HFFc6 (cell line): ENCODE measurements at regions not wholly inside any gene's neighbourhood (a gene's known extent, or its start where the extent isn't known, plus 50 kb on each side); places are given as distances from the start of the nearest gene placed in this dataset.

ENCODE experiments used
- DNase-seq: peaks from one replicate; pipeline ENCODE4 v3.0.0-alpha.2; 2018
- H3K27ac Mint-ChIP-seq: 2 replicates; pipeline ENCODE4 v1.8.0; 2020; ENCODE audit warnings: mild to moderate bottlenecking, mixed read lengths
- H3K27me3 Mint-ChIP-seq: 2 replicates; pipeline ENCODE4 v1.8.0; 2021; ENCODE audit warnings: mild to moderate bottlenecking, moderate library complexity, mixed read lengths; ENCODE audit not compliant: insufficient read depth
- H3K36me3 Mint-ChIP-seq: 2 replicates; pipeline ENCODE4 v1.8.0; 2021; ENCODE audit warnings: low read depth, mixed read lengths
- H3K4me1 Mint-ChIP-seq: 2 replicates; pipeline ENCODE4 v1.8.0; 2020; ENCODE audit warnings: low read depth, mixed read lengths
- H3K4me3 Mint-ChIP-seq: 2 replicates; pipeline ENCODE4 v1.8.0; 2020; ENCODE audit warnings: mild to moderate bottlenecking, moderate library complexity, mixed read lengths
- H3K9me3 Mint-ChIP-seq: 2 replicates; pipeline ENCODE4 v1.8.0; 2020; ENCODE audit warnings: mild to moderate bottlenecking, mixed read lengths
- TF ChIP-seq, protein P1 (sequence below): fragments of 200-600 bp; sonication (generic); IDR thresholded peaks from 2 replicates; pipeline ENCODE4 v1.5.0; 2021; ENCODE audit warnings: antibody characterized with exemption, mild to moderate bottlenecking

DNA sequence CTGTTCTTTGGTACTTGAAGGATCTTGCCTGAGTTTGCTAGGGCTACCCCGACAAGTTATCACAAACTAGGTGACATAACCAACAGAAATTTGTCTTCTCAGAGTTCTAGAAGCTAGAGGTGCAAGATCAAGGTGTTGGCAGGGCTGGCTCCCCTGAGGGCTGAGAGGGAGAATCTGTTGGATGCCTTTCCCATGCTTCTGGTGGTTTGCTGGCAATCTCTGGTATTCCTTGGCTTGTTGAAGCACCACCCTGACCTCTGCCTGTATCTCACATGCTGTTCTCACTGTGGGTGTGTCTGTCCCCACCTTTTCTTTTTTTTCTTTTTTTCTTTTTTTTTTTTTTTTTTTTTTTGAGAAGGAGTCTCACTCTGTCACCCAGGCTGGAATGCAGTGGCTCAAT, 81.2 kb downstream of the VCPKMT start:
- peaks cover 3% of the 10 kb centered on the region; the same call in 1 of the 2 replicates for H3K9me3 Mint-ChIP-seq
- H3K27ac Mint-ChIP-seq, result no peak overlapping the region
- peaks cover 4% of the 10 kb centered on the region for H3K27me3 Mint-ChIP-seq
- no peak for DNase-seq
- H3K4me3 Mint-ChIP-seq, result no peak overlapping the region
- TF ChIP-seq, protein P1, sequence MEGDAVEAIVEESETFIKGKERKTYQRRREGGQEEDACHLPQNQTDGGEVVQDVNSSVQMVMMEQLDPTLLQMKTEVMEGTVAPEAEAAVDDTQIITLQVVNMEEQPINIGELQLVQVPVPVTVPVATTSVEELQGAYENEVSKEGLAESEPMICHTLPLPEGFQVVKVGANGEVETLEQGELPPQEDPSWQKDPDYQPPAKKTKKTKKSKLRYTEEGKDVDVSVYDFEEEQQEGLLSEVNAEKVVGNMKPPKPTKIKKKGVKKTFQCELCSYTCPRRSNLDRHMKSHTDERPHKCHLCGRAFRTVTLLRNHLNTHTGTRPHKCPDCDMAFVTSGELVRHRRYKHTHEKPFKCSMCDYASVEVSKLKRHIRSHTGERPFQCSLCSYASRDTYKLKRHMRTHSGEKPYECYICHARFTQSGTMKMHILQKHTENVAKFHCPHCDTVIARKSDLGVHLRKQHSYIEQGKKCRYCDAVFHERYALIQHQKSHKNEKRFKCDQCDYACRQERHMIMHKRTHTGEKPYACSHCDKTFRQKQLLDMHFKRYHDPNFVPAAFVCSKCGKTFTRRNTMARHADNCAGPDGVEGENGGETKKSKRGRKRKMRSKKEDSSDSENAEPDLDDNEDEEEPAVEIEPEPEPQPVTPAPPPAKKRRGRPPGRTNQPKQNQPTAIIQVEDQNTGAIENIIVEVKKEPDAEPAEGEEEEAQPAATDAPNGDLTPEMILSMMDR, result no peak
- H3K4me1 Mint-ChIP-seq, result peaks cover 46% of the 10 kb centered on the region
- peaks cover 4% of the 10 kb centered on the region for H3K36me3 Mint-ChIP-seq

DNA sequence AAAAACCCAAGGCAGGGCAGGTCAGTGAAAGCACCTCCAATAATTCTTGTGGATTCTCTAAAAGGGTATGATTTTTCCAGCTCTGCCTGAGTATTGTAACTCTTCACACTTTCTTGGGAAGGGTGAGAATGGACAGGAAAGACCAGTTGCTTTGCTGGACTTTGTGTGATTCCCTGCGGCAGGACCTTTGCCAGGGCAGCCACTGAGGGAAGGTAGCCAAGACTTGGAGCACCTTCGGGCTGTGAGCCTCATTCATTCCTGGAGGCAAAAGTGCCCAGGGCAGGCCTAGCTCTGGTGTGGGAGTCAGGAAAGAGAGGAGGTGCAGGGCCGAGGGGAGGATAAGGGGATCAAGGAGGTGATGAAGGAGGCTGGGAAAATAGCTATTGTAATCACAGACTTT, 80.2 kb downstream of the VCPKMT start:
- Mint-ChIP-seq H3K4me3 (no peak overlapping the region), H3K27ac (no peak overlapping the region), H3K36me3 (peaks cover 4% of the 10 kb centered on the region), H3K4me1 (peaks cover 54% of the 10 kb centered on the region), H3K27me3 (peaks cover 3% of the 10 kb centered on the region; the same call in 1 of the 2 replicates), H3K9me3 (peaks cover 3% of the 10 kb centered on the region; the same call in 1 of the 2 replicates)
- TF ChIP-seq, protein P1, result no peak
- no peak for DNase-seq

DNA sequence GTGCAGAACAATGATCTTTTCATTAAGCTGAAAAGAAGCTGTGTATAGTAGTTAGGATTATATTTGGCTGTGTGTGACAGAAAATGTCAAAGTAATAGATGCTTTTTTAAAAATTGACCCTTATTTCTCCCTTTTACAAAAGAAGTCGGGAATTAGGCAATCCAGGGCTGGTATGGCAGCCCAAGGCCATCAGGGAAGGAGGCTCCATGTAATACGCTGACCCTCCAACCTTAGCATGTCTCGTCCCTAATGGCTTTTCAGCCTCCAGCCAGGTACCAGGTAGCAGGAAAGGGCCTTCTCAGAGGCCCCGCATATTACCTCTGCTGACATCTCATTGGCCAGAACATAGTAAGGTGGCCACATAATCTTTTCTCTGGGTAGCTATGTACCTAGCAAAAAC, 79.7 kb downstream of the VCPKMT start:
- Mint-ChIP-seq H3K27me3 (peaks cover 3% of the 10 kb centered on the region; the same call in 1 of the 2 replicates), H3K36me3 (peaks cover 4% of the 10 kb centered on the region), H3K4me3 (no peak overlapping the region), H3K27ac (no peak overlapping the region), H3K4me1 (peaks cover 53% of the 10 kb centered on the region), H3K9me3 (peaks cover 3% of the 10 kb centered on the region; the same call in 1 of the 2 replicates)
- DNase-seq, result no peak
- TF ChIP-seq, protein P1, result no peak

DNA sequence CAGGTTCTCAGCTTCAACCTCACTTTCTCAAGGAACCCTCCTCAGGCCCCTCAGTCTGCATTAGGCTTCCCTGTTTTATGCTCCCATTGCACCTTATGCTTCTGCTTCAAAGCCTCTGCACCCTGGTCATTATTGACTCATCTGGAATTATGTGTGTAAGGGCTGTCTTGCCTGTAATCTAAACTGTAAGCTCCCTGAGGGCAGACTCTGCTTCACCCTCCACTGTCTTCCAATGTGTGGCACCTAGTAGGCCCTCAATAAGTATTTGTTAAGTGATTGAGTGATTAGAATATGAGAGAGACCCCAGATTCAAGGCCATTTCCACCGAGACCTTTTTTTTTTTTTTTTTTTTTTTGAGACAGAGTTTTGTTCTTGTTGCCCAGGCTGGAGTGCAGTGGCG, 79.1 kb downstream of the VCPKMT start:
- H3K27ac Mint-ChIP-seq, result peak overlapping the region; percentile 99
- DNase-seq, result no peak
- no peak overlapping the region for H3K4me3 Mint-ChIP-seq
- H3K4me1 Mint-ChIP-seq, result peaks cover 47% of the 10 kb centered on the region
- H3K9me3 Mint-ChIP-seq, result peaks cover 3% of the 10 kb centered on the region; the same call in 1 of the 2 replicates
- H3K27me3 Mint-ChIP-seq, result peaks cover 3% of the 10 kb centered on the region; the same call in 1 of the 2 replicates
- H3K36me3 Mint-ChIP-seq, result peaks cover 4% of the 10 kb centered on the region
- TF ChIP-seq, protein P1, result no peak

DNA sequence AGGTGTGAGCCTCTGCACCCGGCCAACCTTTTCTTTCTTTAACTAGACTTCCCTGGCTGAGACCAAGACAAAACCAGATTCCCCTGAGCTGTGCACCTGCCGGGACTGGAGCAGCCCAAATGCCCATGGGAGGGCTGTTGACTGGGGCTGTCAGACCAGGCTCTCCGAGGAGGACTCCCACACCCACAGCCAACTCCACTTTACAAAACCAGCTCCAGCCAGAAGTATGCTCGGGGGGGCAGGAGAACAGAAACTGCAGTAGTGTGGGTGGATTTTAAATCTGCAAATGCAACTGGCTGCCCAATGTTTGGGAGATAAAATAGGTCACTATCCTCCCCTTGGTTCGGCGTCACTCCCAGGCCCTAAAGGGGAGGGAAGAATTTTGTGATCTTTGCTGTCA, 78.5 kb downstream of the VCPKMT start:
- peaks cover 3% of the 10 kb centered on the region; the same call in 1 of the 2 replicates for H3K27me3 Mint-ChIP-seq
- peak overlapping the region; percentile 99 for H3K27ac Mint-ChIP-seq
- no peak for DNase-seq
- H3K4me1 Mint-ChIP-seq, result peaks cover 46% of the 10 kb centered on the region
- TF ChIP-seq, protein P1, result no peak
- H3K36me3 Mint-ChIP-seq, result peaks cover 4% of the 10 kb centered on the region
- peak overlapping the region; percentile 83 for H3K4me3 Mint-ChIP-seq
- peaks cover 3% of the 10 kb centered on the region; the same call in 1 of the 2 replicates for H3K9me3 Mint-ChIP-seq
